Fibroblast of villous mesenchyme (primary cell): ENCODE measurements at regions not wholly inside any gene's neighbourhood (a gene's known extent, or its start where the extent isn't known, plus 50 kb on each side); places are given as distances from the start of the nearest gene placed in this dataset.
"Not testable (repeated sequence)": the region's sequence is repeated elsewhere in the genome, so short reads cannot be mapped to it uniquely, and the experiment has no call there.

Source experiments
- DNase-seq: peaks from one replicate; pipeline ENCODE4 v3.0.0-alpha.2; 2010; ENCODE audit warnings: low read depth
- H3K4me3 ChIP-seq: 2 replicates; pipeline ENCODE4 v1.5.1; 2011; ENCODE audit warnings: low read depth, mild to moderate bottlenecking, low read length
- CTCF ChIP-seq: IDR thresholded peaks from 2 replicates; pipeline ENCODE4 v1.5.1; 2012; ENCODE audit warnings: low read depth, mild to moderate bottlenecking, low read length; ENCODE audit not compliant: insufficient read depth

GRCh38 chr5:99788482-99788881 is 746.7 kb upstream of the FAM174A start:
- no peak overlapping the region for H3K4me3 ChIP-seq
- DNase-seq = no peak
- no peak for TF ChIP-seq CTCF

- no peak for DNase-seq
- no peak for TF ChIP-seq CTCF
- no peak overlapping the region for H3K4me3 ChIP-seq
These were observed 760.0 kb upstream of the FAM174A start for GRCh38 chr5:99775189-99775588.

- DNase-seq = no peak
- no peak for TF ChIP-seq CTCF
- H3K4me3 ChIP-seq = no peak overlapping the region
These were observed 761.9 kb upstream of the FAM174A start for GRCh38 chr5:99773290-99773689.

GRCh38 chr5:99771296-99771695 is 763.9 kb upstream of the FAM174A start:
- DNase-seq = no peak
- no peak for TF ChIP-seq CTCF
- no peak overlapping the region for H3K4me3 ChIP-seq

- DNase-seq = no peak
- TF ChIP-seq CTCF = no peak
- no peak overlapping the region for H3K4me3 ChIP-seq
These were observed 770.2 kb upstream of the FAM174A start for GRCh38 chr5:99765011-99765410.

- TF ChIP-seq CTCF = no peak
- no peak for DNase-seq
- H3K4me3 ChIP-seq = no peak overlapping the region
These were observed 772.0 kb upstream of the FAM174A start for GRCh38 chr5:99763021-99763774.

GRCh38 chr5:99747342-99747741 is 787.8 kb upstream of the FAM174A start:
- no peak for TF ChIP-seq CTCF
- no peak for DNase-seq
- H3K4me3 ChIP-seq = no peak overlapping the region

GRCh38 chr5:99733146-99733545 is 802.0 kb upstream of the FAM174A start:
- H3K4me3 ChIP-seq = not testable (repeated sequence)

GRCh38 chr5:99730653-99731052 is 801.8 kb upstream of the CHD1 start:
- not testable (repeated sequence) for DNase-seq, H3K4me3 ChIP-seq

More at GRCh38 chr5:99733146-99733545, 802.0 kb upstream of the FAM174A start:
- DNase-seq = not testable (repeated sequence)
